Glutamatergic neuron (in vitro differentiated cells): ENCODE measurements at regions not wholly inside any gene's neighbourhood (a gene's known extent, or its start where the extent isn't known, plus 50 kb on each side); places are given as distances from the start of the nearest gene placed in this dataset.

Source experiments
- DNase-seq: peaks from one replicate; pipeline ENCODE4 v3.0.0; 2022
- H3K27ac Mint-ChIP-seq: one replicate; pipeline ENCODE4 v1.8.0; 2020; ENCODE audit warnings: mild to moderate bottlenecking, mixed read lengths, inconsistent platforms; ENCODE audit not compliant: unreplicated experiment
- H3K27me3 Mint-ChIP-seq: one replicate; pipeline ENCODE4 v1.8.0; 2020; ENCODE audit warnings: mild to moderate bottlenecking, moderate library complexity, mixed read lengths, inconsistent platforms; ENCODE audit not compliant: unreplicated experiment
- H3K36me3 Mint-ChIP-seq: one replicate; pipeline ENCODE4 v1.8.0; 2020; ENCODE audit warnings: mild to moderate bottlenecking, mixed read lengths, inconsistent platforms; ENCODE audit not compliant: unreplicated experiment
- H3K4me1 Mint-ChIP-seq: one replicate; pipeline ENCODE4 v1.8.0; 2020; ENCODE audit warnings: mild to moderate bottlenecking, low read depth, mixed read lengths, inconsistent platforms; ENCODE audit not compliant: unreplicated experiment
- H3K4me3 Mint-ChIP-seq: one replicate; pipeline ENCODE4 v1.8.0; 2020; ENCODE audit warnings: mild to moderate bottlenecking, mixed read lengths, inconsistent platforms; ENCODE audit not compliant: unreplicated experiment
- H3K9me3 Mint-ChIP-seq: one replicate; pipeline ENCODE4 v1.8.0; 2020; ENCODE audit warnings: mild to moderate bottlenecking, moderate library complexity, mixed read lengths, inconsistent platforms; ENCODE audit not compliant: unreplicated experiment
- CTCF ChIP-seq: fragments of 200-600 bp; sonication (generic); IDR thresholded peaks from one replicate; pipeline ENCODE4 v1.5.0; 2021; ENCODE audit not compliant: partially characterized antibody, unreplicated experiment

DNA sequence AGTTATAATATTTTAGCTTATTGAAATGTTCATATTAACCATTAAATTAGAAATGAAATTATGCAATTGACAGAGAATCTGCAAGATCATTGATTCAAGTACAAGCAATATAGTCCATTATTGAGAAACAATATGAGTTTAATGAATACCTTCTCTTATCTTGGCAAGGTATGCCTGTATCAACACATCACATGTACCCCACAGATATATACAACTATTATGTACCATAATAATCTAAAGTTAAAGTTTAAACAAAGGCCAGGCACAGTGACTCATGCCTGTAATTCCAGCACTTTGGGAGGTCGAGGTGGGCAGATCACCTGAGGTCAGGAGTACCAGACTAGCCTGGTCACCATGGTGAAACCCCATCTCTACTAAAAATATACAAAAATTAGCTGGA lies 514.7 kb downstream of the PCDH7 start:
- H3K36me3 Mint-ChIP-seq = no peaks in the 10 kb centered on the region
- H3K27ac Mint-ChIP-seq = no peak overlapping the region
- peaks cover 21% of the 10 kb centered on the region for H3K4me1 Mint-ChIP-seq

DNA sequence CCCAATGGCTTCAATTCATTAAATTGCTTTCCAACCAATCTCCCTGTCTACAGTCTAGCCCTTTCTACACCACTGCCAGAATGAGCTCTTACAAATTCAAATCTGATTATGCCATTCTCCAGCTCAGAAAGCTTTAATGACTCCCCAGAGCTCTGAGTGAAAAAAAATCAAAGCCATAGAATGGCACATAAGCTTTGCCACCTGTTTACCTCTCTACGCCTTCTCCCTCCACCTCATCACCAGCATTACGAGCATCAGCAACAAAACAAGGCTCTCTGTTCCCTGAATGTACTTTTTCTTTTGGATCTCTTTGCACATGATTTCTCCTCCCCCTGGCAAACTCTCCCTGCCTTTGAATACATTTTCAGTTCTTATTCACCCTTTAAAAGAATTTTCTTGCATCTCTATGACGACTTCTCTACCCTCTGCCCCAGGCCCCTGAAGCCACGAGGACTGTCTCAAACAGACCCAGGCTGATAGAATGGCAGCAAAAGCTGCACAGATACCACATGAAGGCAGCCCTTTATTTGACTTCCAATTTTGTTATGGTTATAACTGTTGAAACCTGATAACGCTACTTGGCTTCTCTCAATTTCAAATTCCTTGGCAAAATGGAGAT lies 516.0 kb downstream of the PCDH7 start:
- Mint-ChIP-seq H3K4me3 (no peak overlapping the region), H3K36me3 (no peaks in the 10 kb centered on the region), H3K27me3 (no peaks in the 10 kb centered on the region), H3K27ac (no peak overlapping the region), H3K9me3 (peaks cover 5% of the 10 kb centered on the region), H3K4me1 (peaks cover 21% of the 10 kb centered on the region)
- DNase-seq = no peak
- TF ChIP-seq CTCF = no peak

More for the DNA sequence above, 514.7 kb downstream of the PCDH7 start:
- H3K4me3 Mint-ChIP-seq = no peak overlapping the region
- peaks cover 5% of the 10 kb centered on the region for H3K9me3 Mint-ChIP-seq
- no peak for DNase-seq
- TF ChIP-seq CTCF = no peak
- no peaks in the 10 kb centered on the region for H3K27me3 Mint-ChIP-seq

DNA sequence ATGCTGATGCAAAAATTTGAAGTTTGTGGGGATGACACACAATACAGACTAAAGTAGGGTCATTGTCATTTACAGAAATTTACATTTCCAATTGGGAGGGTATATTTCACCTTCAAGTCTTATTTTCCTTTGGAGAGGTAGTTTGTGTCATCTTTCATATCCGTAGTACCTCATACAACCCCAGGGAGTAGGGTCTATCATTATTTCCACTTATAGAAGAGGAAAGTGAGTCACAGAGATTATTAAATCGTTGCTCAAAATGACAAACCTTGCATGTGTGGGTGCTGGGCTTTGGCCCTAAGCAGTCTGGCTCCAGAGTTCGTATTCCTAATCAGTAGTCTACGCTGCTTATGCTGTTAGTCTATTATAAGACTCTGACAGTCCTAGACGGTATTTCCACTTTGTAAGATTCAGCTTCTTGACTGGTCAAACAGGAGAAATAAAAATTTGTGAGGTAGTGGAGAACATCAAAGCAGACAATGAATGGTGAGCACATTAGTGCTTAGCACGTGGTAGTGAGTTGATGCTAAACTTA lies 516.5 kb downstream of the PCDH7 start:
- DNase-seq = no peak
- Mint-ChIP-seq H3K9me3 (peaks cover 7% of the 10 kb centered on the region), H3K27ac (no peak overlapping the region), H3K4me1 (peaks cover 25% of the 10 kb centered on the region), H3K27me3 (no peaks in the 10 kb centered on the region), H3K36me3 (no peaks in the 10 kb centered on the region), H3K4me3 (no peak overlapping the region)
- TF ChIP-seq CTCF = no peak

DNA sequence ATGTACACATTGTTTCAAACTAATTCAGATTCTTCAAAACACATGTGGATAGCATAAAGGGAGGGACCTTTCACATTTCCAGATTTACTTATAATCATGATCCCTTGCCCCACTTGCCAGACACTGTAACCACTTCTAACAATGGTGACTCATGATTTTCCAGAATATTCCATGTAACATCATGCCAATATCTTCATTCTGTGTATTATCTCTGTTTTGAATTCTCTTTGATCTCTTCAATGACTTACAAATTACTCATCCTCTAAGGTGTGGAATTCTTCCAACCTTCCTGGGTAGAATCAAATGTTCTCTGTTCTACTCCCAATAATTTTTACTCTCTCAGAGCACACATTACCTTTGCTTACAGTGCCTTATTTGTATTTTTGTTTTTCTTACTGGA lies 517.1 kb downstream of the PCDH7 start:
- no peak for DNase-seq
- no peaks in the 10 kb centered on the region for H3K27me3 Mint-ChIP-seq
- TF ChIP-seq CTCF = no peak
- H3K36me3 Mint-ChIP-seq = no peaks in the 10 kb centered on the region
- no peak overlapping the region for H3K4me3 Mint-ChIP-seq
- peaks cover 25% of the 10 kb centered on the region for H3K4me1 Mint-ChIP-seq
- no peak overlapping the region for H3K27ac Mint-ChIP-seq
- H3K9me3 Mint-ChIP-seq = peaks cover 7% of the 10 kb centered on the region

DNA sequence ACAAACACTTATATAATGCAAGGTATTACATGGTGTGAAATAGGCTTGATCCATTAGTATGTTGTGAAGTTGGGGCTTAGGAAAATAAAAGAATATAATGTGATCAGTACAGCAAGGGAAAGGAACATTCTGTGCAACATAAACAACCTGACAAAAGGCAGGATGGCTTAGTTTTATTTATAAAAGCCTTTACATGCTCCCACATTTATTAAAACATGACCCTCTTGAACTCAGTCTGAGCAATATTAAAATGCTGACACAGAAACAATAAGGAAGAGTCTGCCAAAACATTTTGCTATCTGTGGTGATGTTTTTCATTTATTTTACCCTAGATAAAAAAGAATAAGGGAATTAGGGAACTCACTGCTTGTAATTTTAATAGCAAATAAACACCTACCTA lies 519.7 kb downstream of the PCDH7 start:
- no peak for DNase-seq
- Mint-ChIP-seq H3K9me3 (peaks cover 7% of the 10 kb centered on the region), H3K4me3 (no peak overlapping the region), H3K4me1 (peaks cover 22% of the 10 kb centered on the region), H3K27me3 (no peaks in the 10 kb centered on the region), H3K36me3 (no peaks in the 10 kb centered on the region), H3K27ac (no peak overlapping the region)
- TF ChIP-seq CTCF = no peak
